NT2/D1 (cell line): ENCODE measurements at regions not wholly inside any gene's neighbourhood (a gene's known extent, or its start where the extent isn't known, plus 50 kb on each side); places are given as distances from the start of the nearest gene placed in this dataset.
"Not testable (repeated sequence)": the region's sequence is repeated elsewhere in the genome, so short reads cannot be mapped to it uniquely, and the experiment has no call there.

Experiments used
- SUZ12 ChIP-seq: IDR thresholded peaks from 2 replicates; pipeline ENCODE4 v1.6.1; 2011; ENCODE audit not compliant: insufficient read length, insufficient read depth; ENCODE audit errors: extremely low read depth
- YY1 ChIP-seq: IDR thresholded peaks from 2 replicates; pipeline ENCODE4 v1.6.1; 2011; ENCODE audit not compliant: insufficient read length, insufficient read depth
- ZNF274 ChIP-seq: IDR thresholded peaks from 2 replicates; pipeline ENCODE4 v1.6.1; 2011; ENCODE audit warnings: mild to moderate bottlenecking, low read depth, low read length

DNA sequence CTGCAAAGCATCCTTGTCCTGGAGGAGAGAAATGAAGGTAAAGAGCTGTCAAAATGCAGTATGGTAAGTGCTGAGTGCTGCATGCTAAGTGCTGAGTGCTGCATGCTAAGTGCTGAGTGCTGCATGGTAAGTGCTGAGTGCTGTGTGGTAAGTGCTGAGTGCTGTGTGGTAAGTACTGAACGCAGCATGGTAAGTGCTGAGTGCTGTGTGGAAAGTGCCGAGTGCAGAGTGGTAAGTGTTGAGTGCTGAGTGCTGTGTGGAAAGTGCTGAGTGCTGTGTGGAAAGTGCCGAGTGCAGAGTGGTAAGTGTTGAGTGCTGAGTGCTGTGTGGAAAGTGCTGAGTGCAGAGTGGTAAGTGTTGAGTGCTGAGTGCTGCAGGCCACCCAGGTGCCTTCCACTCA lies 322.7 kb upstream of the TNRC6C start:
- TF ChIP-seq YY1, ZNF274, SUZ12: not testable (repeated sequence)
